HG02678 (cell line): ENCODE measurements at regions not wholly inside any gene's neighbourhood (a gene's known extent, or its start where the extent isn't known, plus 50 kb on each side); places are given as distances from the start of the nearest gene placed in this dataset.

Source experiments
- ATAC-seq: cut with Tn5 transposase; IDR thresholded peaks from one replicate; pipeline ENCODE4 v1.9.1; 2021; ENCODE audit warnings: mild to moderate bottlenecking, moderate library complexity; ENCODE audit not compliant: unreplicated experiment

DNA sequence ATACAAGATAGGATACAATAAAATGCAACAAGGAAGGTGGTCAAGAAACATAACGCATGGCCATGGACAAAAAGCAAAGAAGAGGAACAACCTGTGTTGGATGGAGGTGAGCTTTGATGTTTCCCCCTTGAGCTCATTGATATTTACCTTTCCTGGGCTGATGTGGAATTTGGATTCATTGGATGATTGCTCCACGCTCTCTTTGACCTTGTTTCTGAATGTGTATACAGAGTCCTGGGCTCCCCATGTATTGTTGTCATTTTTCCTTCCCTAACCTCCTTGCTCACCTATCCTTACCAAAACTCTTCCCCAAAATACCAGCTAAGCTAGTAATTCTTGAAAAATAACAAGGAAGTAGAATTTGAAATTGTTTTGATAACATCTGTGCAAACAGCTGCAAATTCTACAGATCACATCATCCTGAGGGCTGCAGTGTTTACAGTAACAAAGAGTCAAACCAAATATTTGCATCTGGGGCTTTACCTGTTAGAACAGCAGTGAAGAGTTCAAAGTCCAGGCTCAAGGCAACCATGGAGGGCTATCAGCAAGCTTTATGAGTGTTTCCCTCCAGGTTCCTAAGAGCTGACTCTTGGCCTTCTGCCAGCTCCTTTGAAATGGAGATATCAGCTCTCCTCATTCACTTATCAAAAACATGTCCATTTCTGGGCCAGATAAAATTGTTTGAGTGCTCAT is 214.3 kb upstream of the MARCKS start:
- peak; percentile 98 for ATAC-seq

DNA sequence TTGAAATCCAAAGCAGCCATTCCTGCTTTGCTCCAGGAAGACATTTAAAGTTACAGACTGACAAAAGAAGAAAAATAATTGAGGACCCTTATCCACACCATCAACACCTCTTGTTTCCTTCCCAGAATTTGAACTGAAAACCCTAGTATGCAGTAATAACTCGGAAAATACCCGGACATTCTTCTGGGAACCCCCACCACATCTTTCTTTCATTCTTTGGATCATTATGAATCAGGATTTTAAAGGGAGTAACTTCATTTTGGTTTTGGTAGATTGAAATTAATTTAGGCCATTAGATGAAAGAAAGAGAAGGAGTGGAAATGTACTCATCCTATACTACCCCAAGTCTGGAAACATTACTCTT is 213.8 kb upstream of the MARCKS start:
- ATAC-seq, result no peak

DNA sequence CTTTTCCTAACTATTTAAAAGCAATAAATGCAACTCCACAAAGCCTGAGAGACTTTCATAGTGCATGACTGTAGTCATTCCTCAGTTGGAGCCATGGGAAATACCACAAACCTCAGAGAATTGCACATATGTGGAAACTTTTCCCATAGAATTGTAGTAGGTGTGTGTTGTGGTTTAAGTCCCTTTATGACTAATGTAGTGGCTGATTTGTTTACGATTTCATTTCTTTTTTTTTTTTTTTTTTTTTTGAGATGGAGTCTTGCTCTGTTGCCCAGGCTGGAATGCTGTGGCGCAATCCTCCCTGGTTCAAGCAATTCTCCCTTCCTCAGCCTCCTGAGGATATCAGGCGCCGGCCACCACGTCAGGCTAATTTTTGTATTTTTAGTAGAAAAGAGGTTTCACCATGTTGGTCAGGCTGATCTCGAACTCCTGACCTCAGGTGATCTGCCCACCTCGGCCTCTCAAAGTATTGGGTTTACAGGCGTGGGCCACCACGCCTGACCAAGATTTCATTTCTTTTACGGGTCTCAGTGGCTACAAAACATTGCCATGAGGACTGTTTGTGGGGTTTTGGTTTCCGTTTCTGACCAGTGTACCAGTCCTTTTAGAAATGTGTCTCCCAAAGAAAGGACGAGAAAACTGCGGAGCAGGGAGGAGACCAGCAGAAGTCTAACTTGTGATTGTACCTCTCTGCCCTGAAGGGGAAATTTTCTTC is 212.1 kb upstream of the MARCKS start:
- ATAC-seq, result no peak

DNA sequence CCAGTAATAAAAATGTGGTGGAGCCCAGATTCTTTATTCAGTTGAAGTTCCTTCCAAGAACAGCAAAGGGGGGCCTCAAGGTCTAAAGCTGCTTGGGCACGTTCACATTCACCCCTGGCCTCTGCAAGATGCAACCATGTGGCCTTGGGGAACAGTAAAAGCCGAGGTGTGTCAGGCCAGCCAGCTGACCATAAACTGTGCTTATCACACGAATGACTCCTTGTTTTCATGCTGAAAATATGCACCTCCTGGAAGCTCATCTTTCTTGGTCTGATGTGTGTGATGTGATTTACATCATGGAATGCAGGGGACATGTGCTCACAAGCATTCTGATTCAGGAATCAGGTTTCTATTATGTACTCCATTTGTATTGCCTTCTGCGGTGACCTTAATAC is 211.6 kb upstream of the MARCKS start:
- no peak for ATAC-seq

DNA sequence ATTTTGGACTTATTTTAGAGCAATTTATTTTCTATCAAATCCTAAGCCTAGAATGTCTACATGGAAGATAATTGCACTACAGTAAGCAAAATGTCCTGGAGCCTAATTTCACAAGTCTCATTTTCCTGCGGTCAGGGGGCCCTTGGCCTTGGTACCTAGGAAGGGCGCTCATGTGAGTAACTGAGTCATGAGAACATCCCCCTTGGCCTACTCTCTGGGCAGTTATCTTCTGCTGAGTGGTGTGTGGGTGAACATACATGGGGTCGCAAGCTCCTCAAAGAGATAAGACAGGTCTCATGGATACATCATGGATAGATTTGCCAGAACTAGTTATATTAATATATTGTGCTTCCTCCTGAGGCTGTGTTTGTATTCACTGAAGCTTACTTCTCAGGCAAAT is 211.2 kb upstream of the MARCKS start:
- ATAC-seq, result no peak

DNA sequence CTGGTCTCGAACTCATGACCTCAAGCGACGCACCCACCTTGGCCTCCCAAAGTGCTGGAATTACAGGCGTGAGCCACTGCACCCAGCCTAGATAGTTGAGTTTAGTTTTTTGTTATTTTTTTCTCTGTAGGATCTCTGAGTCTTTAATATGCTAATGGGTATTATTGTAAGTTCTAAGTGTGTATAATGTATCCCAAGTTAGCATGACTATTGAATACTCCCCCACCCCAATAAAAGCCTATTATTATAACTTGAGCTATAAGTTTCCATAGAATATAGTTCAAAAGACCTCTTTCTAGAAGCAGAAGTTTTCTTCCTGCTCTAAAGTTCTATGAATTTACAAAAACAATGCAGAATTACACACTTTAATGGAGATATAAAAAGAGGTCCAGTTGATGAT is 210.4 kb upstream of the MARCKS start:
- ATAC-seq, result no peak

DNA sequence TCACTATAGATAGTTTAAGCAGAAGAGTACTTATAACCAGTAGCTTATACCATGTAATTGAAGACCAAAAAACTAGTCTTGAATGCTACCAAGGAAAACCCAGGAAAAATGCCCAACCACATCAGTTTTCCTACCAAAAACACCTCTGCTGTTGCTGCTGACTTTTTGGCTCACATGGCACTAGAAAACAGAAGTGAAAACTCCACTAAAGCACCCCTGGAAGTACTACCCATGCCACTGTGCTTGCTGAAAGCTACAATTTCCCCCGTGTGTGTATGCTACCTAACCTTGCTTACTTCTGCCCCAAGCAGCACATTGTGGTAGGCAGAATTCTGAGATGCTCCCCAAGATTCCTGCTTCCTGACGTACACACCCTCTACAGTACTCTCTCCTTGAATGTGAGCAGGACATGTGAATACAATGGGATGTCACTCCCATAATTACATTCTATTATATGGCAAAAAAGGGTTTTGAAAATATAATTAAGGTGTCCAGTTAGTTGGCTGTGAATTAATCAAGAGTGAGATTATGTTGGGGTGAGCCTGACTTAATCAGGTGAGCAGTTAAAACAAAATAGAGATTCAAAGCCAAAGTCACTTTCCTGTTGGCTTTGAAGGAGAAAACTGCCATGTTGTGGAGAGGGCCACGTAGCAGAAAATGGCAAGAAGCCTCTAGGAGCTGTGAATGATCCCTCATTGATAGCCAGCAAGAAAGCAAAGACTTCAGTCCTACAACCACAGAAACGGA is 209.8 kb upstream of the MARCKS start:
- ATAC-seq, result peak; percentile 34

DNA sequence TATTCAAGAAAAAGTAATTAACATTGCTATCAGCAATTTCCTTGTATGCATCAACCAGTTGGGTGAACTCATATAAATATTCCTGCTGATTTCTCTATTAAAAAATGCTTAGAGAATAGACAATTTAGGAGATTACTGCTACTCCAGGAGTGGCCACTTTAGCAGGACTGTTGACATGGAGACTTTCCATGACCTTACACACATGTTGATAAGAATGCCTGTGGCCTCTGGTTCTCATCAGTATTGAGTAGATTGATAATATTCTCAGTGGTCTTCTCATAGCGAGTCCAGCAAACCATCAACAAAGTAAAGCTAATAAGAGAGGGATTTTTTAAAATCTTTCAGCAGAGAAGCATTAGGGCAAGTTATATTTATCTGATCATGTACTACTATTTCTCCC is 208.4 kb upstream of the MARCKS start:
- no peak for ATAC-seq

DNA sequence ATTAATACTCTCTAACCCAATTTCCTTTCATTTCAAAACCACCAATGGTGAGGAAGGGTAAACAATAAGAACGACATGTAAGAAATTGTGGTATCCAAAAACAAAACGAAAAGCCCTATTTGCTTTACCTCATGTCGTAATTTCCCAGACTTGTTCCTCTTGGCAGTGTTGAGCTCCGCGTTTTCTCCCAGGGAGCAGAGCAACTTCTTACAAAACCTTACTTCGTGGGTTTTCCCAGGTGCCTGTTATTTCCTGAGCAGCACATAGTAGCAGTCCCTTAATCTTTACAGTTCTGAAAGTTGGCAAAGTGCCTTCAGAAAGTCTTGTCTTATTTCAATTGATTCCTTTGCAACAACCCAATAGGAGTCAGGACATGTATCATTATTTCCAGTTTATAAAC is 207.9 kb upstream of the MARCKS start:
- ATAC-seq, result no peak

DNA sequence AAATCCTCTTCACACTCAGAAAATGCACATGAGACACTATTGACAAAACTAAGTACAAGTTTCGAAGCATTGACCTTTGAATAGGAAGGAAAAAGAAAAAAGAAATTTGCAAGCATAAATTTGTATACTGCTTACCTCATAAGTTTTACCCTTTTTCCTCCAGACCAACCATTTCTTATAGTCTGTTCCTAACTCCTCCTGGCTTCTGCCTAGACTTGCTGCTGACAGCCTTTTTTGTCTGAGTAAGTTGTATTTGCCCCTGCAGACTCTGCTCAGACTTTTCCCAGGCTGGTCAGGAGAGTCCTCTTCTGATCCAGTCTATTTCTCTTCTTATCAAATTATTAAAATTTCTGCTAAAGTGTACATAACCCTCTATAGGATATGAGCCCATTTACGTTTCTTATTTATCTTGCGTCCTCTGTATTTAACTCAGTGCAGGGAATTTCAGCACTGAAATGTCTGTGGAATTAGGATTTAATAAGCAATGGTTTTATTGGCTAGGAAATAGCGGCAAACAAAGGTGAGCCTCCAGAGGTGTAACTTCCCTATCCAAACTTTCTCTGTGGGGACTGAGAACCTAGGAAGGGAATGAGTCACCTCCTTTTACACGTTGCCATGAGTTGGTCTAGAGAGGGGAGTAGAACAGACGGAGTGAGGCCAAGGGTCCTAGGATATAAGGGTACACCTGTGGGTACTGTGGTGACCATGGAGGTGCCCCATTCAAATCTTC is 207.1 kb upstream of the MARCKS start:
- ATAC-seq, result no peak

DNA sequence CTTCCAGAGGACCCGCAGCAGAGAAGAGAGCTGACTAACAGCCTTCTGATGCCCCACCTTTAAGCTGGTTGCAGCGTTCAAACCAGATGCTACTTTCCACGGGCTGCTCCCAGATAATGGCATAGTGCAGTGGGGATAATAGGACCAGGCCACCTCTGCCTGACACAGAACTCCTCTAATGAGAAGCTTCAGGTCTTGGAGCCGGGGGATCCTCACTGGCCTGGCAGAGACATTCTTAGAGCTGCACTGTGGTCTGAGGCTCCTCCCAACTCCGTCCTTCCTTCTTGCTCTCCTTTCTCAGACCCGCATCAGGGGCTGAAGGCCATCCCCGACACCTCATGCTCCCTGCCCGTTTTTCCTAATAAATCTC is 206.6 kb upstream of the MARCKS start:
- ATAC-seq, result no peak

DNA sequence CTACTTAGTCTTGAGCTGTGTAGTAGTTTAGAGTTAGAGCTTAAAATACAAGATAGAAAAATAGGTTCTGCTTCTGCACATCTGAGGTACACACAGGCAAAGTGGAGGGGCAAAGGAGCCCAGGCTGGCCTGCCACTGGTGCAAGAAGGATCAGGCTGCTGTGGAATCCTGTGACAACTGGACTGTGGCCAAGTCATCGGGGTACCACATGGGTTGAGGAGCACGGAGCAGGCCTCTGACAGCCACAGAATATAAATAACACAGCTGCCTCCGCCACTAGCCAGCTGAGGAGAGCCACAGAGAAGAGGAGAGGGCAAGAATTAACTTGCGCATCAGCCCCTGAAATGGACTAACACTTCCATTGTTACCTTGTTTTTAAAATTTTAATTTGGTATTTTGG is 206.0 kb upstream of the MARCKS start:
- ATAC-seq, result no peak

DNA sequence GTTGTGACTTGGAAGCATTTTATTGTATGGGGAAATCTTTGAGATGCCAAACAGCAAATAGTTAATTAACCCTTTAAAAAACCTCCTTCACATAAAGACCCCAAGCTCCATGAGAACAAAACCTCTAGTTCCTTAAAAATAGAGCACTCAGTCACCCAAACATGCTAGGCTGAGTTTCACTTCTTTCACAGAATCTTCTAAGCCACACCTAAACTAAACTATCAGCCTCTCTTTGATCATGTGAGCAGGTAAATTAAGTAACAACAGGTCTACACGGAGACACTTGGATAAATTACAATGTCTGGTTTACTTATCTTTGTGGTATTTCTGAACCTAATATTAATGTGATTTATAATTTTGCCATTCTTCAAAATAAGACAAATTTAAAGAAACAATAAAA is 205.2 kb upstream of the MARCKS start:
- ATAC-seq, result no peak

DNA sequence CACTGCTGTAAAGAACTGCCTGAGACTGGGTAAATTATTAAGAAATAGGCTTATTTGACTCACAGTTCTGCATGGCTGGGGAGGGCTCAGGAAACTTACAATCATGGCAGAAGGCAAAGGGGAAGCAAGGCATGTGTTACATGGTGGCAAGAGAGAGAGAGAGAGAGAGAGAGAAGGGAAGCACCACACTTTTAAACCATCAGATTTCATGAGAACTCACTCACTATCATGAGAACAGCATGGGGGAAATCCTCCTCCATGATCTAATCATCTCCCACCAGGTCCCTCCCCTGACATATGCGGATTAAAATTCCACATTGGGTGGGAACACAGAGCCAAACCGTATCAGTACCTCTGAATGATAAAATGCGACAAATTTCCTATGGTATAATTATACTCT is 203.9 kb upstream of the MARCKS start:
- no peak for ATAC-seq

DNA sequence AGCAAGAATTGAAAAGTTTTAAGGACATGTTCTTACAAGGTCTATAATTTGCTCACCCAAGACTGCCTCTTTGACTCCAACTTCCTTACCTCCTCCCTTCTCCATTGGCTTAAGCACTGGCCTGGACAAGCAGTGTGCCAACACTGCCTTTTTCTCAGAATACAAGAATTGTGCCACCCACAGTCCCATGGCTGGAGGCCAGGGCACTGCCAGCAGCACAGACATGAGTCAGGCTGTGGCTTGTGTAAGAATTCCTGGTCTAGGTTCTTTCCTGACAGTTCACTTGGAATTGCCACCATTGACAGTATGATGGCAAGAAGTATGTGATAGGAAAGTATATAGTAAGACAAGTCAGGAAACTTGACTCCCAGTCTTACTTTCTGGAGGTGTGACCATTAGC is 202.7 kb upstream of the MARCKS start:
- ATAC-seq, result no peak

DNA sequence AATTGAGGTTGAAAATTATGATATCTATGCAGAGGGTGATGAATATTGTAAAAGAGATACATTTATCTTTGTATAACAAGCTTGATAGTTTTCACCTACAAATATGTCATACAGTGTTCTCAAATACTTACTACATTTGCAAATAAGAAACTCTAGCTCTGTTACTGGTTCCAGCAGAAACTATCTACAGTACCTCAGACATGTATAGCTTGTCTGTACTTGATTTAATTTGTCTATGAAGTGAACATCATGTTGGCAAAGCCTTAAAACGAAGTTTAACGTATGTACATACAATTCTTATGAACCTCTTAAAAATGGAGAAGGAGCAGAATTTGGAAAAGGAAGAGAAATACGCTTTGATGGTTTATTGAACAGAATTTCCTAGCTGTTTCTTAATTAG is 201.4 kb upstream of the MARCKS start:
- no peak for ATAC-seq

DNA sequence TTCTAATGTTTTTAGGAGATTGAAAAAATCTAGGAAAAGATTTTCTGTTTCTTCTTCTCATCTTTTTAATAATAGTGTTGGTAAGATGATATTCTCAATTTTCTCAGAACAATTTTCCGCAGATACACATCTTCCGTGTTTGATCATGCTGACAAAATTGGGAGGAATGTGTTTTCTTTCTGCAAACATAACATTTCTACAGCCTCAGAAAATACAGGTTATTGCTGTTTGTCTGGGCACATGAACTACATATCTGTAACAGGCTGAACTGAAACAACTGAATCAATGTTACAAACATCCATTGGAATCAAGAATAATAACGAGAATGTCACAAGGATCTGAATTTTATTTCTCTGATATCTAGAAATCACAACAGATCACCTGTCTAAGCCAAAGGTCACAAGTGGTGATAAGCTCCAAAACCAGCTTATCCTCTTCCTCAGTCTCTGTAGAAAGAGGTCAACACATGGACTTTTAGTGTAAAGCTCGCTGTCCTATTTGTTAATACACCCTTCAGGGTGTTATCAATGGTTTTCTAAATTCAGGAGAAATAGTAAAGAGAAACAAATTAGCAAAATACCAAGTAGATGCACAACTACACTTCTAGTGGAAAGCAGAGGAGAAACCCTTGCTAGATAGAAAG is 197.3 kb upstream of the MARCKS start:
- no peak for ATAC-seq

DNA sequence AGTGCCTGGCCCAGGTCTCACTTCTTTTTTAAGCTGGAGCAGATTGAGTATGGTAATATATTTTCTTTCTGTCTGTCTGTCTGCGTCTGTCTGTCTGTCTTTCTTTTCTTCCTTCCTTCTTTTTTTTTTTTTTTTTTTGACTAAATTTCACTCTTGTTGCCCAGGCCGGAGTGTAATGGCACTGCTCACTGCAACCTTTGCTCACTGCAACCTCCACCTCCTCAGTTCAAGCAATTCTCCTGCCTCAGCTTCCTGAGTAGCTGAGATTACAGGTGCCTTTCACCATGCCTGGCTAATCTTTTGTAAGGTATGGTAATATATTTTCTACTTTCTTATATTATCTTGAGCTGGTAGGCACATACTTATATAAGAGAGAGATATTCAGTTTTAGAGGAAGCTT is 196.3 kb upstream of the MARCKS start:
- no peak for ATAC-seq

DNA sequence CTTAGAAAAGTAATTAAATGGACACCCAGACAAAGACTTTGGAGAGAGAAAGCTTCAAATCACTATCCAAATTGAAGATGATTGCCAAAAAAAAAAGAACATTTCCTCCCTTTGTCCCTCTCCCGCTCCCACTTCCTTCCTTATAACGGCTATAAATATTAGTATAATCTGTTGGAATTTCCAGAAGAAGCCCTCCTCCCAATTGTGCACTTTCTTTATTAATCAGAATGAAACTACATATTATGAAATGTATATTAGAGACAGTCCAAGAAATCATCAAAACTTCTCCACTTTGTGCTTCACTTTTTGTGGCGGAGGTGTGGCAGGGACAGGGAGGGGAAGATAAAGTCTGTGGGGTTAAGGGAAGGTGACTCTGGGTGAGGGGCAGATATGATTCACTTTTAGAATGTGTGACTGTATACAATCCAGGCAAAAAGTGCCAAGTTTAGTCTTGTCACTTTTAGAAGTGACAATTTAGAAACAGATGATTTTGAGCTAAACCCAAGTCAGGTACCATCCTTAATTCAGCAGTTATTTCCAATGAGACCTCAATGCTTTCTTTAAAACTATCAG is 195.0 kb upstream of the MARCKS start:
- no peak for ATAC-seq

DNA sequence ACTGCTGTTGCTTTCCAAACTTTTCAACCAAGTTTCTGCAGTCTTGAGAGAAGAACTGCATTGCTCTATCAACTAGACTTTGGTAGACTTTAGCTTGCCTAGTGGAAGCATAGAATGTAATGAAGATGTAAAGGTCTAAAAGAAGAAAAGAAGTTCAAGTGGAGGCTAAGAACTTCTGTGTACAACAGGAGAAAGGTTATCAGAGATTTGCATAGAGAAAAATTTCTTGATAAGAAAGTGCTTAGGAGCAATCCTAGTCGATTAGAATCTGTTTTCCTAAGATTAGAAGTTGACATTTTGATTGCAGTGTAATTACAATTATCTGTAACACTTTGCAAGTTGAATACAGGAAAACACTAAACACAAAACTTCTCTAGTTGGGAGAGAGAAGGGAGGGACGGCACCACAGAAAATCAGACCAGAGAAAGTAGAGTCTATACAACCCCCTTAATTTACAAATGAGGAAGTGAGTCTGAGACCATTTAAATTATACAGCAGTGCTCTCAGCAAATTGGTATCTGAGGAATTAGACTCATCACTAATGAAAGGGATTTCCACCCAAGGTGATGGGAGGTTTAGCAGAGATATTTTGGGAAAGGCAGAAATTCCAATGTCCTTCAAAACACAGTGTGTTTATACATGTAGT is 194.3 kb upstream of the MARCKS start:
- ATAC-seq, result peak; percentile 83
